C4-2B (cell line): ENCODE measurements at regions not wholly inside any gene's neighbourhood (a gene's known extent, or its start where the extent isn't known, plus 50 kb on each side); places are given as distances from the start of the nearest gene placed in this dataset.

Experiments
- CTCF ChIP-seq: fragments of 450-650 bp; conservative IDR thresholded peaks from 2 replicates; pipeline ENCODE4 v1.5.1; 2017; ENCODE audit warnings: mild to moderate bottlenecking
- ZFX ChIP-seq: fragments of 450-650 bp; IDR thresholded peaks from 2 replicates; pipeline ENCODE4 v1.6.1; 2017

DNA sequence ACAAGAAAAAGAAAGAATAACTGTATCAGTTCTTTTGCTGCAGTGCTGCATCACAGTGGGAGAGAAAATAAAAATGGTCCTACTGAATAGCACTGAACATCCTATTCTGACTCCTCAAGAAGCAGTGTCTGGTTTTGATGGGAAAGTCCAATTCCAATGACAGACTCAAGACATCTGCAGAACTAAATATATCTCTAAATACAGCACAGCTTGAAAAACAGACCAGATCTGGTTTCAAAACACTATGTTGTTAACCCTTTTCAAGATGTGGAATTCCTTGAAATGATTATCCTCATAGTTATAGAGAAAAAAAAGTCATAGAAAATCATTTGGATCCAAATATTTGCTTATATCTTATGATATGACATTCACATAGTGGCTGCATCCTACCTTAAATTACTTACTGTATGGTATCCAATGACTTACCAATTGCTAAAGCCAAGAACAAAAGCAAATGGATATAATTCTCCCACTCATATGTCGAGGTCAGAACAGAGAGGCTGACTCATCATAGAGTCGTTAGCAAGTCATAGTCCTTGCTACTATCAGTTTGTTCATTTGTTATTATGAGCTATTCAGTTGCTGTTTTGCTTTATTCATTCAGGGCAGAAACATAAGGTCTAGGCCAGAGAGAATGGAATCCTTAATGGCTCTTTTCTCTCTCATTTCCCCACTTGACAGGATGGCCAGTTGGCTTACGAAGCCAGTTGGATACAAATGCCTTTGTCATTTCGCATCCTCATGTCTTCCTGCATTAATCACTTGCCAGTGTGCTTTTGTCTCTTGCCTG lies 62.5 kb upstream of the ACVR2A start:
- no peak for TF ChIP-seq CTCF
- no peak for TF ChIP-seq ZFX
